ENCODE measurements at regions not wholly inside any gene's neighbourhood (a gene's known extent, or its start where the extent isn't known, plus 50 kb on each side); places are given as distances from the start of the nearest gene placed in this dataset.

DNA sequence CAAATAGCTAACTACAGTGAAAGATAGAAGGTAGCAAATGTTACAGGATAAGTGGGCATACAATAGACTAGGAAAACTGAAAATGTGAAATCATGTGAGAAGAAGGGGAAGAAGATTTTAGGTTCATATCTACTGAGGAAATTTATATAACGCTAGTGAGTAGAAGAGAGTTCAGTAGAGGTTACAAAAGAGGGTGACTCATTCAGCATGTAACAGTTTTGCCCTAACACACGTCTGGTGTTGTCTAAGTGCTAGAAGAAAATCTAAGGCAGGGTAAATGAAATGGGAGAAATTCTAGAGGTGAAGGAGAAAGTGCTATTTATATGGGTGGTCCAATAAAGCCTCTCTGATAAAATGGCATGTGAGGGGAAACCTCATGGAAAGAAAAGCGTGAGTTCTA lies 731.4 kb upstream of the POT1 start:
- H2AFZ ChIP-seq (ENCODE audit: control insufficient read depth, low read length), result no peak overlapping the region
- no peaks in the 10 kb centered on the region for H3K36me3 ChIP-seq (ENCODE audit: control insufficient read depth in 2 of 2, extremely low read depth in 1 of 2, insufficient read depth in 2 of 2, low read length in 2 of 2)
- H3K4me3 ChIP-seq (ENCODE audit: control insufficient read depth in 2 of 3, extremely low read depth in 1 of 3, insufficient read depth in 2 of 3, low read depth in 1 of 3, low read length in 3 of 3), result no peak overlapping the region
- dilution Hi-C loops (cut with MboI; ENCODE audit: extremely low pct_ligation_motif_present, low sequenced_read_pairs), result no loop called here
- FAIRE-seq, result no peak
- no peaks in the 10 kb centered on the region for H3K27me3 ChIP-seq (ENCODE audit: control insufficient read depth, extremely low read depth, insufficient read depth, low read length)
- H3K79me2 ChIP-seq (ENCODE audit: control insufficient read depth, insufficient read depth, low read length), result no peaks in the 10 kb centered on the region
- TF ChIP-seq, protein P1, sequence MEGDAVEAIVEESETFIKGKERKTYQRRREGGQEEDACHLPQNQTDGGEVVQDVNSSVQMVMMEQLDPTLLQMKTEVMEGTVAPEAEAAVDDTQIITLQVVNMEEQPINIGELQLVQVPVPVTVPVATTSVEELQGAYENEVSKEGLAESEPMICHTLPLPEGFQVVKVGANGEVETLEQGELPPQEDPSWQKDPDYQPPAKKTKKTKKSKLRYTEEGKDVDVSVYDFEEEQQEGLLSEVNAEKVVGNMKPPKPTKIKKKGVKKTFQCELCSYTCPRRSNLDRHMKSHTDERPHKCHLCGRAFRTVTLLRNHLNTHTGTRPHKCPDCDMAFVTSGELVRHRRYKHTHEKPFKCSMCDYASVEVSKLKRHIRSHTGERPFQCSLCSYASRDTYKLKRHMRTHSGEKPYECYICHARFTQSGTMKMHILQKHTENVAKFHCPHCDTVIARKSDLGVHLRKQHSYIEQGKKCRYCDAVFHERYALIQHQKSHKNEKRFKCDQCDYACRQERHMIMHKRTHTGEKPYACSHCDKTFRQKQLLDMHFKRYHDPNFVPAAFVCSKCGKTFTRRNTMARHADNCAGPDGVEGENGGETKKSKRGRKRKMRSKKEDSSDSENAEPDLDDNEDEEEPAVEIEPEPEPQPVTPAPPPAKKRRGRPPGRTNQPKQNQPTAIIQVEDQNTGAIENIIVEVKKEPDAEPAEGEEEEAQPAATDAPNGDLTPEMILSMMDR (optimal IDR thresholded peaks at IDR 0.05 in 1 of 3, IDR thresholded peaks at IDR 0.05 in 1 of 3, conservative IDR thresholded peaks at IDR 0.05 in 1 of 3; ENCODE audit: extremely low read depth in 1 of 3, insufficient read depth in 2 of 3, low read length in 3 of 3), result no peak
- TF ChIP-seq EZH2 (IDR thresholded peaks at IDR 0.05; ENCODE audit: low read length), result no peak
- H3K9ac ChIP-seq (ENCODE audit: control insufficient read depth, extremely low read depth, insufficient read depth, low read length), result no peak overlapping the region
- DNase-seq (ENCODE audit: low read depth, low spot score), result no peak
- H3K9me1 ChIP-seq (ENCODE audit: control insufficient read depth, extremely low read depth, insufficient read depth, low read length), result no peaks in the 10 kb centered on the region
- H3K27ac ChIP-seq (ENCODE audit: control insufficient read depth, insufficient read depth, low read length), result no peak overlapping the region
- H3K4me2 ChIP-seq (ENCODE audit: control insufficient read depth, extremely low read depth, insufficient read depth, low read depth, low read length), result no peak overlapping the region
- no peaks in the 10 kb centered on the region for H3K9me3 ChIP-seq (ENCODE audit: control insufficient read depth, low read depth, low read length)
- no peaks in the 10 kb centered on the region for H4K20me1 ChIP-seq (ENCODE audit: control insufficient read depth, extremely low read depth, insufficient read depth, low read length)
- H3K4me1 ChIP-seq (ENCODE audit: control insufficient read depth, extremely low read depth, insufficient read depth, low read length), result no peaks in the 10 kb centered on the region

DNA sequence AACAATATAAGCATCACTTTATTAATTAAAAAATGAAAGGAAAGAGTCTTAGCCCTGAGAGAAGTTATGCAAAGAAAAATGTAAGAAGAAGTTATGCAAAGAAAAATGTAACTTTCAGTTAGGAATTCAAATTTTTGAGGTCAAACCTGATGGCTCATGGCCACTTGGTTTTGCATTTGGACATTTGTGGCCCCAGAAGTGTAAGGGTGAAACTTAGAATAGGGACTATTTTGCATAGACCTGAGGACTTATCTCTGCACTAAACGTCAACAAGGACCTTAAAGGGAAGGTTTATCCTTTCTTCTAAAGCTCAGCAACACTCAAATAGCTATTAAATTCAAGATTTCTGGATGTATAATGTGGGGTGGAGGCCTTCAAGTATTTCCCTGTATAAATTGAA lies 724.5 kb upstream of the POT1 start:
- TF ChIP-seq EZH2 (IDR thresholded peaks at IDR 0.05; ENCODE audit: low read length), result no peak
- TF ChIP-seq, protein P1 (optimal IDR thresholded peaks at IDR 0.05 in 1 of 3, IDR thresholded peaks at IDR 0.05 in 1 of 3, conservative IDR thresholded peaks at IDR 0.05 in 1 of 3; ENCODE audit: extremely low read depth in 1 of 3, insufficient read depth in 2 of 3, low read length in 3 of 3), result no peak
- Histone ChIP-seq H3K27ac (ENCODE audit: control insufficient read depth, insufficient read depth, low read length) (no peak overlapping the region), H3K4me1 (ENCODE audit: control insufficient read depth, extremely low read depth, insufficient read depth, low read length) (no peaks in the 10 kb centered on the region), H2AFZ (ENCODE audit: control insufficient read depth, low read length) (no peak overlapping the region), H3K9me1 (ENCODE audit: control insufficient read depth, extremely low read depth, insufficient read depth, low read length) (no peaks in the 10 kb centered on the region), H3K9me3 (ENCODE audit: control insufficient read depth, low read depth, low read length) (no peaks in the 10 kb centered on the region), H3K36me3 (ENCODE audit: control insufficient read depth in 2 of 2, extremely low read depth in 1 of 2, insufficient read depth in 2 of 2, low read length in 2 of 2) (no peaks in the 10 kb centered on the region), H4K20me1 (ENCODE audit: control insufficient read depth, extremely low read depth, insufficient read depth, low read length) (no peaks in the 10 kb centered on the region), H3K27me3 (ENCODE audit: control insufficient read depth, extremely low read depth, insufficient read depth, low read length) (no peaks in the 10 kb centered on the region), H3K79me2 (ENCODE audit: control insufficient read depth, insufficient read depth, low read length) (no peaks in the 10 kb centered on the region), H3K4me2 (ENCODE audit: control insufficient read depth, extremely low read depth, insufficient read depth, low read depth, low read length) (no peak overlapping the region), H3K9ac (ENCODE audit: control insufficient read depth, extremely low read depth, insufficient read depth, low read length) (no peak overlapping the region), H3K4me3 (ENCODE audit: control insufficient read depth in 2 of 3, extremely low read depth in 1 of 3, insufficient read depth in 2 of 3, low read depth in 1 of 3, low read length in 3 of 3) (no peak overlapping the region)
- DNase-seq (ENCODE audit: low read depth, low spot score) (no peak), FAIRE-seq (no peak)
- dilution Hi-C loops (cut with MboI; ENCODE audit: extremely low pct_ligation_motif_present, low sequenced_read_pairs), result no loop called here

Data from keratinocyte (primary cell).